ENCODE measurements at regions not wholly inside any gene's neighbourhood (a gene's known extent, or its start where the extent isn't known, plus 50 kb on each side); places are given as distances from the start of the nearest gene placed in this dataset.
"Not testable (repeated sequence)": the region's sequence is repeated elsewhere in the genome, so short reads cannot be mapped to it uniquely, and the experiment has no call there.

GRCh38 chr5:122515210-122515609 is 203.2 kb downstream of the SNCAIP start:
- WGBS, 2 donors (ENCODE audit: low coverage in 1 of 2) = 90 to 94% methylated on average over 2 to 8 of the region's 23 CpGs
- ATAC-seq, H3K36me3 ChIP-seq, H3K4me1 ChIP-seq, H3K27me3 ChIP-seq, H3K27ac ChIP-seq, H3K4me3 ChIP-seq, H3K9me3 ChIP-seq: not testable (repeated sequence)

- Histone ChIP-seq H3K4me3 (no peak overlapping the region), H3K36me3 (no peaks in the 10 kb centered on the region), H3K9me3 (no peaks in the 10 kb centered on the region), H3K27me3 (no peaks in the 10 kb centered on the region), H3K4me1 (no peaks in the 10 kb centered on the region), H3K27ac (no peak overlapping the region)
- ATAC-seq = peak; percentile 62
- 23 to 61% methylated on average over 3 to 6 of the region's 6 CpGs for WGBS, 2 donors (ENCODE audit: low coverage in 1 of 2)
- no peak for TF ChIP-seq POLR2A (IDR thresholded peaks at IDR 0.05)
- TF ChIP-seq CTCF (IDR thresholded peaks at IDR 0.05) = peak; percentile 23 to 62 (median 46)
Observed at GRCh38 chr5:122515709-122516431, 203.8 kb downstream of the SNCAIP start.

GRCh38 chr5:122516432-122516743 is 204.4 kb downstream of the SNCAIP start:
- no peak overlapping the region for H3K27ac ChIP-seq
- WGBS, 2 donors (ENCODE audit: low coverage in 1 of 2) = 60 to 71% methylated on average over 3 to 4 of the region's 4 CpGs
- ATAC-seq = no peak
- H3K9me3 ChIP-seq = no peaks in the 10 kb centered on the region
- no peaks in the 10 kb centered on the region for H3K4me1 ChIP-seq
- no peak overlapping the region for H3K4me3 ChIP-seq
- H3K36me3 ChIP-seq = no peaks in the 10 kb centered on the region
- no peaks in the 10 kb centered on the region for H3K27me3 ChIP-seq
- no peak for TF ChIP-seq EP300 (IDR thresholded peaks at IDR 0.05)
- TF ChIP-seq POLR2A (IDR thresholded peaks at IDR 0.05) = no peak
- no peak for TF ChIP-seq CTCF (IDR thresholded peaks at IDR 0.05)
- TF ChIP-seq POLR2AphosphoS5 (IDR thresholded peaks at IDR 0.05) = no peak

- TF ChIP-seq POLR2A (IDR thresholded peaks at IDR 0.05) (no peak), EP300 (IDR thresholded peaks at IDR 0.05) (no peak)
- Histone ChIP-seq H3K27ac (no peak overlapping the region), H3K27me3 (no peaks in the 10 kb centered on the region), H3K4me3 (no peak overlapping the region), H3K9me3 (no peaks in the 10 kb centered on the region), H3K36me3 (no peaks in the 10 kb centered on the region), H3K4me1 (no peaks in the 10 kb centered on the region)
- 83 to 100% methylated on average over 1 of the region's 1 CpG for WGBS, 2 donors (ENCODE audit: low coverage in 1 of 2)
- ATAC-seq = no peak
Observed at GRCh38 chr5:122517091-122517490, 205.1 kb downstream of the SNCAIP start.

- no peaks in the 10 kb centered on the region for H3K4me1 ChIP-seq
- H3K9me3 ChIP-seq = no peaks in the 10 kb centered on the region
- no peak overlapping the region for H3K27ac ChIP-seq
- H3K4me3 ChIP-seq = no peak overlapping the region
- TF ChIP-seq POLR2A (IDR thresholded peaks at IDR 0.05) (no peak), EP300 (IDR thresholded peaks at IDR 0.05) (no peak), CTCF (IDR thresholded peaks at IDR 0.05) (no peak), POLR2AphosphoS5 (IDR thresholded peaks at IDR 0.05) (no peak)
- 90% methylated on average over 6 of the region's 6 CpGs; no CpG with 5 or more reads in 1 of the 2 donors for WGBS, 2 donors (ENCODE audit: low coverage in 1 of 2)
- no peaks in the 10 kb centered on the region for H3K27me3 ChIP-seq
- no peak for ATAC-seq
- no peaks in the 10 kb centered on the region for H3K36me3 ChIP-seq
Observed at GRCh38 chr5:122523776-122524175, 211.7 kb downstream of the SNCAIP start.

- Histone ChIP-seq H3K4me1 (no peaks in the 10 kb centered on the region), H3K27me3 (no peaks in the 10 kb centered on the region), H3K36me3 (no peaks in the 10 kb centered on the region), H3K4me3 (no peak overlapping the region), H3K9me3 (no peaks in the 10 kb centered on the region), H3K27ac (no peak overlapping the region)
- WGBS, 2 donors (ENCODE audit: low coverage in 1 of 2) = 100% methylated on average over 1 of the region's 1 CpG
- ATAC-seq = no peak
- no peak for TF ChIP-seq POLR2AphosphoS5 (IDR thresholded peaks at IDR 0.05)
- no peak for TF ChIP-seq CTCF (IDR thresholded peaks at IDR 0.05)
- no peak for TF ChIP-seq EP300 (IDR thresholded peaks at IDR 0.05)
- no peak for TF ChIP-seq POLR2A (IDR thresholded peaks at IDR 0.05)
Observed at GRCh38 chr5:122527547-122527946, 215.5 kb downstream of the SNCAIP start.

Measured in gastroesophageal sphincter (tissue), 4 donors.